NB4 (cell line): ENCODE measurements at regions not wholly inside any gene's neighbourhood (a gene's known extent, or its start where the extent isn't known, plus 50 kb on each side); places are given as distances from the start of the nearest gene placed in this dataset.

Experiments
- DNase-seq: peaks from one replicate; pipeline ENCODE4 v3.0.0; 2010; ENCODE audit warnings: low read depth
- H3K4me3 ChIP-seq: one replicate; pipeline ENCODE4 v1.5.1; 2011; ENCODE audit warnings: mild to moderate bottlenecking, low read depth, low read length, moderate library complexity
- CTCF ChIP-seq: IDR thresholded peaks from one replicate; pipeline ENCODE4 v1.5.1; 2012; ENCODE audit warnings: low read depth, low read length
- MAX ChIP-seq: IDR thresholded peaks from 2 replicates; pipeline ENCODE4 v1.6.1; 2011; ENCODE audit warnings: low read depth, low read length
- MYC ChIP-seq: IDR thresholded peaks from 2 replicates; pipeline ENCODE4 v1.6.1; 2011; ENCODE audit warnings: low read depth, low read length
- POLR2A ChIP-seq: IDR thresholded peaks from 2 replicates; pipeline ENCODE4 v1.6.1; 2011; ENCODE audit warnings: mild to moderate bottlenecking; ENCODE audit not compliant: insufficient read length; ENCODE audit errors: extremely low read depth

- DNase-seq, result no peak
- no peak overlapping the region for H3K4me3 ChIP-seq
- TF ChIP-seq MYC, result no peak
- no peak for TF ChIP-seq CTCF
- no peak for TF ChIP-seq MAX
- no peak for TF ChIP-seq POLR2A
These were observed 204.2 kb downstream of the SH3BP4 start for GRCh38 chr2:235156055-235156454.

- TF ChIP-seq MYC (no peak), MAX (no peak), POLR2A (no peak), CTCF (no peak)
- DNase-seq, result no peak
These were observed 206.1 kb downstream of the SH3BP4 start for GRCh38 chr2:235157746-235158482.

GRCh38 chr2:235160281-235160810, 208.5 kb downstream of the SH3BP4 start:
- DNase-seq, result no peak
- TF ChIP-seq MYC (no peak), MAX (no peak), CTCF (no peak), POLR2A (no peak)
- H3K4me3 ChIP-seq, result no peak overlapping the region

More at GRCh38 chr2:235157746-235158482, 206.1 kb downstream of the SH3BP4 start:
- no peak overlapping the region for H3K4me3 ChIP-seq

- no peak for DNase-seq
- H3K4me3 ChIP-seq, result no peak overlapping the region
- TF ChIP-seq CTCF (no peak), POLR2A (no peak), MYC (no peak), MAX (no peak)
These were observed 209.7 kb downstream of the SH3BP4 start for GRCh38 chr2:235161565-235161964.

GRCh38 chr2:235162082-235162836, 210.4 kb downstream of the SH3BP4 start:
- TF ChIP-seq POLR2A (no peak), MAX (no peak), CTCF (no peak), MYC (no peak)
- no peak overlapping the region for H3K4me3 ChIP-seq
- no peak for DNase-seq
